HepG2 (cell line): ENCODE measurements at regions not wholly inside any gene's neighbourhood (a gene's known extent, or its start where the extent isn't known, plus 50 kb on each side); places are given as distances from the start of the nearest gene placed in this dataset.

Experiments
- ATAC-seq: fragments of 200-7000 bp; cut with Tn5 transposase; 3 replicates; pipeline ENCODE4 v1.9.1; 2020; ENCODE audit warnings: mild to moderate bottlenecking, moderate library complexity
- BruUV-seq: library from RNA; stranded (reverse); fragments of 400-500 nt; replicated peaks from 2 replicates; lab custom pipeline; 2021; lab: Mats Ljungman, UMichigan
- CTCF ChIA-PET: fragments of 300-600 bp; formaldehyde crosslinking; extraction: SDS; loops from one replicate; lab custom pipeline; 2021; ENCODE audit warnings: low total read pairs, inconsistent platforms, low intra/inter-chr PET ratio; lab: Yijun Ruan, JAX
- POLR2A ChIA-PET: fragments of 350-600 bp; sonication (Branson Sonifier 250); formaldehyde crosslinking; loops from one replicate; lab custom pipeline; 2020; ENCODE audit warnings: antibody characterized with exemption, inconsistent platforms; lab: Yijun Ruan, JAX
- DNase-seq: peaks from one replicate; pipeline ENCODE4 v3.0.0-alpha.2; 2015; ENCODE audit warnings: low spot score
- FAIRE-seq: peaks from 3 replicates; lab custom pipeline; 2011; peaks lifted over from hg19 to GRCh38; lab: Jason Lieb, UNC
- H2AFZ ChIP-seq: one replicate; pipeline ENCODE4 v1.6.1; 2011; ENCODE audit warnings: low read length, inconsistent platforms
- H3K27ac ChIP-seq: fragments of 300-600 bp; 3 replicates; pipeline ENCODE4 v1.8.0; 2011; ENCODE audit warnings: mixed run types, mild to moderate bottlenecking, mixed read lengths, low read length, inconsistent platforms; ENCODE audit not compliant: insufficient read depth; ENCODE audit errors: extremely low read length
- H3K27me3 ChIP-seq, 2 experiments: fragments of 200-600 bp in 1 of 2; 2 replicates in 1 of 2; 3 replicates in 1 of 2; pipeline versions ENCODE4 v1.6.0 to v1.8.0; 2011; ENCODE audit warnings: low read length in 2 of 2, mild to moderate bottlenecking in 2 of 2, moderate library complexity in 2 of 2, inconsistent platforms in 1 of 2; ENCODE audit not compliant: insufficient read depth in 2 of 2, control insufficient read depth in 1 of 2
- H3K36me3 ChIP-seq, 2 experiments: fragments of 200-600 bp in 1 of 2; replicated peaks in 1 of 2; 2 replicates in 1 of 2; 3 replicates in 1 of 2; pipeline versions ENCODE4 v1.5.1 to v1.8.0; 2011; ENCODE audit warnings: low read length in 2 of 2, inconsistent platforms in 1 of 2; ENCODE audit not compliant: insufficient read depth in 2 of 2, control insufficient read depth in 1 of 2
- H3K4me1 ChIP-seq: 2 replicates; pipeline ENCODE4 v1.5.1; 2012; ENCODE audit warnings: low read length, inconsistent platforms; ENCODE audit not compliant: insufficient read depth
- H3K4me2 ChIP-seq: 2 replicates; pipeline ENCODE4 v1.6.0; 2011; ENCODE audit warnings: low read depth, low read length, inconsistent platforms
- H3K4me3 ChIP-seq, 3 experiments: fragments of 200-600 bp in 1 of 3; sonication (generic), shearing (Covaris generic) in 1 of 3; replicated peaks in 1 of 3; 2 replicates each; pipeline ENCODE4 v1.5.1; 2011 to 2016; ENCODE audit warnings: low read length in 3 of 3, inconsistent platforms in 2 of 3, low read depth in 2 of 3, mild to moderate bottlenecking in 2 of 3, control low read depth in 1 of 3, mixed read lengths in 1 of 3; ENCODE audit not compliant: insufficient read depth in 1 of 3
- H3K79me2 ChIP-seq: one replicate; pipeline ENCODE4 v1.6.1; 2011; ENCODE audit warnings: low read length, inconsistent platforms; ENCODE audit not compliant: insufficient read depth
- H3K9ac ChIP-seq: 2 replicates; pipeline ENCODE4 v1.6.0; 2011; ENCODE audit warnings: mild to moderate bottlenecking, low read depth, low read length, inconsistent platforms; ENCODE audit not compliant: insufficient read depth
- H3K9me3 ChIP-seq: 2 replicates; pipeline ENCODE4 v1.5.1; 2012; ENCODE audit warnings: mild to moderate bottlenecking, low read length
- H4K20me1 ChIP-seq: 2 replicates; pipeline ENCODE4 v1.6.0; 2011; ENCODE audit warnings: inconsistent platforms, mild to moderate bottlenecking, low read length, moderate library complexity; ENCODE audit not compliant: insufficient read depth
- CCDC6 ChIP-seq: sonication (generic); formaldehyde crosslinking; IDR thresholded peaks from 2 replicates; pipeline ENCODE4 v1.8.1; 2022; ENCODE audit warnings: mild to moderate bottlenecking, missing genetic modification reagents, moderate library complexity
- RFX3 ChIP-seq: IDR thresholded peaks from 2 replicates; pipeline ENCODE4 v1.6.1; 2016; ENCODE audit warnings: missing biosample characterization, missing genetic modification reagents
- whole genome bisulfite sequencing: methylation state at CpG from one replicate; pipeline ENCODE4 v1.1.6; 2017; ENCODE audit warnings: low lambda C conversion rate; 5-methylcytosine and 5-hydroxymethylcytosine counted together
- in situ Hi-C: cut with HindIII; loops from 2 replicates; pipeline ENCODE4 v1.10.0; 2017; ENCODE audit warnings: low pct_unique_long_range_greater_than_20kb; ENCODE audit not compliant: extremely low pct_ligation_motif_present
- intact Hi-C: fragments of 100-400 bp; cut with micrococcal nuclease; formaldehyde crosslinking; loops from one replicate; pipeline ENCODE4 v1.10.0; 2022; ENCODE audit not compliant: unreplicated experiment

- Histone ChIP-seq H3K4me3 (no peak overlapping the region), H3K27ac (no peak overlapping the region)
- in situ Hi-C loops: no loop called here
These were observed 63.4 kb upstream of the POT1 start for GRCh38 chr7:124992851-124993562.

GRCh38 chr7:124989911-124990310 lies 60.3 kb upstream of the POT1 start:
- no peak overlapping the region for H2AFZ ChIP-seq
- H3K4me1 ChIP-seq: no peaks in the 10 kb centered on the region
- H3K9me3 ChIP-seq: no peaks in the 10 kb centered on the region
- TF ChIP-seq CCDC6: no peak
- intact Hi-C loops (no loop called here), in situ Hi-C loops (no loop called here)
- no peak overlapping the region for H3K4me3 ChIP-seq
- no peak overlapping the region for H3K9ac ChIP-seq
- H3K27ac ChIP-seq: no peak overlapping the region
- H4K20me1 ChIP-seq: no peaks in the 10 kb centered on the region
- FAIRE-seq (no peak), ATAC-seq (no peak), DNase-seq (no peak)
- ChIA-PET CTCF (no interaction called here), POLR2A (no interaction called here)
- H3K36me3 ChIP-seq: no peaks in the 10 kb centered on the region
- no TSS peak for BruUV-seq
- 0% methylated on average over 1 of the region's 1 CpG for WGBS
- no peak overlapping the region for H3K4me2 ChIP-seq
- H3K27me3 ChIP-seq: no peaks in the 10 kb centered on the region
- no peaks in the 10 kb centered on the region for H3K79me2 ChIP-seq

More at GRCh38 chr7:124992851-124993562, 63.4 kb upstream of the POT1 start:
- Histone ChIP-seq H3K79me2 (no peaks in the 10 kb centered on the region), H2AFZ (no peak overlapping the region), H3K9ac (no peak overlapping the region), H3K36me3 (no peaks in the 10 kb centered on the region), H3K9me3 (no peaks in the 10 kb centered on the region), H4K20me1 (no peaks in the 10 kb centered on the region), H3K4me2 (no peak overlapping the region), H3K4me1 (no peaks in the 10 kb centered on the region), H3K27me3 (no peaks in the 10 kb centered on the region)
- ChIA-PET POLR2A (no interaction called here), CTCF (no interaction called here)
- intact Hi-C loops: no loop called here
- no peak for TF ChIP-seq RFX3 (CRISPR knock-in tag)
- ATAC-seq (no peak), FAIRE-seq (no peak), DNase-seq (no peak)
- no TSS peak for BruUV-seq
- 4% methylated on average over 4 of the region's 4 CpGs for WGBS
